ENCODE measurements at regions not wholly inside any gene's neighbourhood (a gene's known extent, or its start where the extent isn't known, plus 50 kb on each side); places are given as distances from the start of the nearest gene placed in this dataset.

DNA sequence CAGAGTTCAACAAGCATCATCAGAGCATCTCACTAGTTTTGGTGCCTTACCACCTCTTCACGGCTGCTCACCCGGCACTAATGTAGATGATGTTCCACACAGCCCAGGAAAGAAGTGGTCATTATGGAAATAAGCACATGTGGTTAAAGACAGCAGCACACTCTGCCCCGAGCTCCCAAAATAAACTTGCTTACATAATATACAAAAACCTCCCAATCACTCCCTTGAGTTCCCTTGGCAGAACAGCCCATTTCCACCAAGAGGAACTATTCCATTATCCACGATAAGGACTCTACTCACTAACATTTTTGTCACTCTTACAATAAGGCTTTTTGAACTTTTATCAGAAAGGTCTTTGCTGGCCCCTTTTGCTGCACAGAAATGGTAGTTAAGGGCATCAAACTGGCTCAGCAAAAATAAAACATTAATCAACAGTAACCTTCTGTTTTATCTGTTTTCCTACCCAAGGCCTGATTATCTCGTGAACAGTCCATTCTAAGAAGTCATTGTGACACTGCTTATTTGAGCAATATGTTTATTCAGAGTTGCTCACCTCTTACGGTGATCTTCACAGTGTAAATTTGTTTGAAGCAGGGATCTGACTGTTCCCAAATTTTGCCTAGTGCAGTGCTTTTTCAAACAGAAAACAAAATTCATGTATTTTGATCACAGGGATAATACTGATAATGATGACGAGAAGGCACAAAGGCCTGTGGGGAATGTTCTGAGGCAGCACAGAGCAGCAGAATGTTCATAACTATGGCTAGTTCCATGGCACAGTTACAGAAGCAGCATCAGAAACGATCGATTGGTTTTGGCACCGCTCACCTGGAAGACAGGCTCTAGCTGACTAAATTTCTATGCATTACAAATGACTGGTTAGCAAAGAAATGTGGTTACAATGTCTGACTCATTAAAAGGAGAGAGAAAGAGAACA is 399.8 kb upstream of the PIK3R1 start:
- intact Hi-C loops (cut with micrococcal nuclease) (no loop called here), dilution Hi-C loops (cut with MboI; ENCODE audit: extremely low pct_ligation_motif_present, low sequenced_read_pairs) (no loop called here)
- no peaks in the 10 kb centered on the region for H3K36me3 ChIP-seq (ENCODE audit: control insufficient read depth in 2 of 2, extremely low read depth in 1 of 2, insufficient read depth in 2 of 2, low read length in 2 of 2)
- H3K4me2 ChIP-seq (ENCODE audit: insufficient read depth, low read length), result no peak overlapping the region
- DNase-seq (ENCODE audit: low read depth, low spot score) (no peak), FAIRE-seq (no peak)
- no peak overlapping the region for H3K4me3 ChIP-seq (replicated peaks in 1 of 3; ENCODE audit: insufficient read depth in 1 of 3, low read depth in 1 of 3, low read length in 3 of 3)
- CTCF ChIA-PET, result no interaction called here
- H2AFZ ChIP-seq (ENCODE audit: low read depth, low read length), result no peak overlapping the region
- no peak overlapping the region for H3K9ac ChIP-seq (replicated peaks; ENCODE audit: extremely low read depth, insufficient read depth, low read length)
- no peaks in the 10 kb centered on the region for H3K27me3 ChIP-seq (ENCODE audit: control insufficient read depth in 2 of 2, insufficient read depth in 2 of 2, low read length in 2 of 2)
- H3K9me3 ChIP-seq (replicated peaks; ENCODE audit: control insufficient read depth, insufficient read depth, low read length), result no peaks in the 10 kb centered on the region
- no peaks in the 10 kb centered on the region for H4K20me1 ChIP-seq (replicated peaks; ENCODE audit: control insufficient read depth, extremely low read depth, insufficient read depth, low read length)
- H3K27ac ChIP-seq (ENCODE audit: insufficient read depth, low read depth, low read length), result no peak overlapping the region
- H3K9me1 ChIP-seq (replicated peaks; ENCODE audit: control insufficient read depth, extremely low read depth, insufficient read depth, low read length), result no peaks in the 10 kb centered on the region
- TF ChIP-seq, protein P1, sequence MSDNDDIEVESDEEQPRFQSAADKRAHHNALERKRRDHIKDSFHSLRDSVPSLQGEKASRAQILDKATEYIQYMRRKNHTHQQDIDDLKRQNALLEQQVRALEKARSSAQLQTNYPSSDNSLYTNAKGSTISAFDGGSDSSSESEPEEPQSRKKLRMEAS (IDR thresholded peaks at IDR 0.05; ENCODE audit: insufficient read depth, insufficient read length), result no peak
- TF ChIP-seq JUN (IDR thresholded peaks at IDR 0.05; ENCODE audit: borderline replicate concordance, insufficient read depth, insufficient read length, low read depth), result no peak
- TF ChIP-seq POLR2AphosphoS5 (IDR thresholded peaks at IDR 0.05; ENCODE audit: insufficient read depth, low read depth, low read length), result no peak
- no peak for TF ChIP-seq GATA2 (IDR thresholded peaks at IDR 0.05; ENCODE audit: insufficient read depth, insufficient read length, low read depth, low read length)
- no peak for TF ChIP-seq POLR2A (IDR thresholded peaks at IDR 0.05; ENCODE audit: low read depth, low read length)
- TF ChIP-seq MYC (IDR thresholded peaks at IDR 0.05; ENCODE audit: low read depth, low read length), result no peak
- TF ChIP-seq, protein P2, sequence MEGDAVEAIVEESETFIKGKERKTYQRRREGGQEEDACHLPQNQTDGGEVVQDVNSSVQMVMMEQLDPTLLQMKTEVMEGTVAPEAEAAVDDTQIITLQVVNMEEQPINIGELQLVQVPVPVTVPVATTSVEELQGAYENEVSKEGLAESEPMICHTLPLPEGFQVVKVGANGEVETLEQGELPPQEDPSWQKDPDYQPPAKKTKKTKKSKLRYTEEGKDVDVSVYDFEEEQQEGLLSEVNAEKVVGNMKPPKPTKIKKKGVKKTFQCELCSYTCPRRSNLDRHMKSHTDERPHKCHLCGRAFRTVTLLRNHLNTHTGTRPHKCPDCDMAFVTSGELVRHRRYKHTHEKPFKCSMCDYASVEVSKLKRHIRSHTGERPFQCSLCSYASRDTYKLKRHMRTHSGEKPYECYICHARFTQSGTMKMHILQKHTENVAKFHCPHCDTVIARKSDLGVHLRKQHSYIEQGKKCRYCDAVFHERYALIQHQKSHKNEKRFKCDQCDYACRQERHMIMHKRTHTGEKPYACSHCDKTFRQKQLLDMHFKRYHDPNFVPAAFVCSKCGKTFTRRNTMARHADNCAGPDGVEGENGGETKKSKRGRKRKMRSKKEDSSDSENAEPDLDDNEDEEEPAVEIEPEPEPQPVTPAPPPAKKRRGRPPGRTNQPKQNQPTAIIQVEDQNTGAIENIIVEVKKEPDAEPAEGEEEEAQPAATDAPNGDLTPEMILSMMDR (IDR thresholded peaks at IDR 0.05; ENCODE audit: extremely low read depth in 1 of 2, insufficient read depth in 1 of 2, low read depth in 1 of 2, low read length in 2 of 2), result no peak
- no peak for TF ChIP-seq FOS (IDR thresholded peaks at IDR 0.05; ENCODE audit: borderline replicate concordance, insufficient read depth, low read length)
- TF ChIP-seq EZH2 (IDR thresholded peaks at IDR 0.05; ENCODE audit: borderline replicate concordance, low read depth, low read length, severe bottlenecking), result no peak
- no peaks in the 10 kb centered on the region for H3K79me2 ChIP-seq (ENCODE audit: control insufficient read depth, insufficient read depth, low read length)
- no peaks in the 10 kb centered on the region for H3K4me1 ChIP-seq (ENCODE audit: control insufficient read depth, extremely low read depth, insufficient read depth, low read length)
- POLR2A ChIA-PET, result no interaction called here
- no TSS peak for BruUV-seq (replicated peaks)

All from endothelial cell of umbilical vein (primary cell).